Keratinocyte (primary cell): ENCODE measurements at regions not wholly inside any gene's neighbourhood (a gene's known extent, or its start where the extent isn't known, plus 50 kb on each side); places are given as distances from the start of the nearest gene placed in this dataset.

ENCODE experiments used
- CTCF ChIP-seq, 3 experiments: IDR thresholded peaks in 1 of 3; conservative IDR thresholded peaks in 1 of 3; optimal IDR thresholded peaks in 1 of 3; 2 replicates in 2 of 3; 3 replicates in 1 of 3; pipeline versions ENCODE3 to v1.5.1; 2011; ENCODE audit warnings: low read length in 3 of 3, mild to moderate bottlenecking in 3 of 3, moderate library complexity in 2 of 3, control low read depth in 1 of 3, inconsistent platforms in 1 of 3; ENCODE audit not compliant: insufficient read depth in 2 of 3; ENCODE audit errors: extremely low read depth in 1 of 3
- EZH2 ChIP-seq: IDR thresholded peaks from one replicate; pipeline ENCODE4 v1.6.1; 2012; ENCODE audit warnings: inconsistent platforms, mild to moderate bottlenecking, low read length, moderate library complexity

- TF ChIP-seq CTCF (optimal IDR thresholded peaks at IDR 0.05 in 1 of 3, IDR thresholded peaks at IDR 0.05 in 1 of 3, conservative IDR thresholded peaks at IDR 0.05 in 1 of 3; ENCODE audit: extremely low read depth in 1 of 3, insufficient read depth in 2 of 3, low read length in 3 of 3): no peak
- TF ChIP-seq EZH2: no peak
Measured at GRCh38 chr18:46247942-46248341, 143.8 kb downstream of the HAUS1 start.
